Heart left ventricle (tissue), 13 donors: ENCODE measurements at regions not wholly inside any gene's neighbourhood (a gene's known extent, or its start where the extent isn't known, plus 50 kb on each side); places are given as distances from the start of the nearest gene placed in this dataset.

Experiments used
- POLR2A ChIP-seq, 2 donors: fragments of 450-650 bp; IDR thresholded peaks; one replicate each; pipeline ENCODE4 v1.6.1; 2017; ENCODE audit warnings: antibody characterized with exemption in 2 of 2, mild to moderate bottlenecking in 2 of 2, moderate library complexity in 2 of 2
- TF ChIP-seq, protein P1 (sequence below), 12 donors: fragments of 200-600 bp; sonication (generic) in 4 of 12; IDR thresholded peaks; one replicate each; pipeline versions ENCODE4 v1.5.0 to v1.8.0; 2018 to 2022; ENCODE audit warnings: antibody characterized with exemption in 12 of 12, mild to moderate bottlenecking in 5 of 12
- donor health status: ischemic (EF 13 %, LVEDD 7.1; RV severe dilation, severe dysfunction).
- donor health status: DM: no; HTN: yes; CAD: no.
- donor health status: DM: no; HTN: no; CAD: no.
- donor health status: ischemic (EF 25% LVEDD 6.9; RV normal size, moderate dysfunction).
- donor health status: ischemic (EF 25% LVEDD 5.7; RV mildly dilated, moderate dysfunction).
- donor health status: ischemic (EF 35%, LVEDD 5.7; RV mildly dilated, moderate dysfunction).
- donor health status: nonischemic (EF 11% LVEDD 7.7; RV severe dilation, severe dysfunction).
- donor health status: DM: yes; HTN: yes; CAD: no.
- donor health status: PGD.
- donor health status: ischemic (EF 29% LVEDD 5.4; RV normal size, mild dysfunction).
- donor health status: nonischemic (EF 23%, LVEDD 6.1; RV moderate dilation, normal function).

DNA sequence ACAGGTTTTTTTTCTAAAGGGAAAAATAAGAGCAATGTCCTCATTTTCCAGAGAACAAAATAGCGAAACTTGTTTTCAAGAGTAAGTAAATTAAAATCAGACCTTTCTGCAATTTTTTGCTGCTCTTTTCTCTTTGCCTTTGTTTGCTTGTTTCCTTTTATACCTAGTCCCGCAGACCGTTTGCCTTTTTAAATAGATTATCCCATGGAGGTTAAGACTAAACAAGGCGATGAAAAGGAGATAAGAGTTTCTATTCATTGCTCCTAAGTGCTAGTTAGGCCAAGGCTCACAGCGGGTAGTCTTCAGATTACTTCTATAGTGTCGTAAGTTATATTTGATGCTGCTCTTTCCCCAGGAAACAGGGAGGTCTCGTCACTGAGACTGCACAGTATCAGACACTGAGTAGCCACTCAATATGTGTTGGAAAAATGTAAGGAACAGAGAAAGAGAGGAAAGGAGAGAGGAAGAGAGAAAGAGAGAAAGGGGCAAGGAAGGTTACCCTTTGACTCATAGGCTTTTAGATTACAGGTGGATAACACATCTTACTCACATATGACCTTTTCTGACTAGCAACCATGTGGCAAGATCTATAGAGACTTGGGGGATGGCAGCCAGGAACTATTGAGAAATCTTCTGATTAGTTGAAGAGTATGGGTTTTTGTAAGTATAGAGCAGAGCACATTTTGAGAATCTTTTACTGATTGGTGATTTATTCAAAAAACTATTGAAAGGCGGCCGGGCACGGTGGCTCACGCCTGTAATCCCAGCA, 107.5 kb upstream of the PARP11 start:
- TF ChIP-seq, protein P1, sequence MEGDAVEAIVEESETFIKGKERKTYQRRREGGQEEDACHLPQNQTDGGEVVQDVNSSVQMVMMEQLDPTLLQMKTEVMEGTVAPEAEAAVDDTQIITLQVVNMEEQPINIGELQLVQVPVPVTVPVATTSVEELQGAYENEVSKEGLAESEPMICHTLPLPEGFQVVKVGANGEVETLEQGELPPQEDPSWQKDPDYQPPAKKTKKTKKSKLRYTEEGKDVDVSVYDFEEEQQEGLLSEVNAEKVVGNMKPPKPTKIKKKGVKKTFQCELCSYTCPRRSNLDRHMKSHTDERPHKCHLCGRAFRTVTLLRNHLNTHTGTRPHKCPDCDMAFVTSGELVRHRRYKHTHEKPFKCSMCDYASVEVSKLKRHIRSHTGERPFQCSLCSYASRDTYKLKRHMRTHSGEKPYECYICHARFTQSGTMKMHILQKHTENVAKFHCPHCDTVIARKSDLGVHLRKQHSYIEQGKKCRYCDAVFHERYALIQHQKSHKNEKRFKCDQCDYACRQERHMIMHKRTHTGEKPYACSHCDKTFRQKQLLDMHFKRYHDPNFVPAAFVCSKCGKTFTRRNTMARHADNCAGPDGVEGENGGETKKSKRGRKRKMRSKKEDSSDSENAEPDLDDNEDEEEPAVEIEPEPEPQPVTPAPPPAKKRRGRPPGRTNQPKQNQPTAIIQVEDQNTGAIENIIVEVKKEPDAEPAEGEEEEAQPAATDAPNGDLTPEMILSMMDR (IDR thresholded peaks at IDR 0.05): no peak
- no peak for TF ChIP-seq POLR2A (IDR thresholded peaks at IDR 0.05)
